ENCODE measurements at regions not wholly inside any gene's neighbourhood (a gene's known extent, or its start where the extent isn't known, plus 50 kb on each side); places are given as distances from the start of the nearest gene placed in this dataset.
"Not testable (repeated sequence)": the region's sequence is repeated elsewhere in the genome, so short reads cannot be mapped to it uniquely, and the experiment has no call there.

DNA sequence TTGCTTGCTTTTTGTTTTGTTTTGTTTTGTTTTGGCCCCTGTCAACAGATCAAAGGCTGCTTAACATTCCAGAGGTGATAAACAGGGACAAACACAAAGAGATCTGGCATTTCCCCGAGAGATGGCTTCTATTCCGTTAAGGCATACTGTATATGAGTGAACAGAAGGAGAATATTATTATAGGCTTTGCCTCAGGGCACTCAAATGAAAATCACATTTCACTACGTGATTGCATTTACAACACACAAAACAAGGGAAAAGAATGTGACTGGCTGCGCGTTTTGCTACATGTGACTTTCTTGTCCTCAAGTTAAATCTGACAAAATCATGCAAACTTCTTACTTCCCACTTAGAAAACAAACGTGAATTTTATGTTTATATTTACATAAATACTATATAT lies 1037.9 kb upstream of the DDX18 start:
- DNase-seq, result no peak

- no peak for DNase-seq
These were observed 1026.6 kb upstream of the DDX18 start for GRCh38 chr2:116787848-116788247.

GRCh38 chr2:116802671-116803070 lies 1011.8 kb upstream of the DDX18 start:
- DNase-seq, result no peak

GRCh38 chr2:116804901-116805300 lies 1009.6 kb upstream of the DDX18 start:
- no peak for DNase-seq

GRCh38 chr2:116806505-116806904 lies 1008.0 kb upstream of the DDX18 start:
- DNase-seq, result not testable (repeated sequence)

DNA sequence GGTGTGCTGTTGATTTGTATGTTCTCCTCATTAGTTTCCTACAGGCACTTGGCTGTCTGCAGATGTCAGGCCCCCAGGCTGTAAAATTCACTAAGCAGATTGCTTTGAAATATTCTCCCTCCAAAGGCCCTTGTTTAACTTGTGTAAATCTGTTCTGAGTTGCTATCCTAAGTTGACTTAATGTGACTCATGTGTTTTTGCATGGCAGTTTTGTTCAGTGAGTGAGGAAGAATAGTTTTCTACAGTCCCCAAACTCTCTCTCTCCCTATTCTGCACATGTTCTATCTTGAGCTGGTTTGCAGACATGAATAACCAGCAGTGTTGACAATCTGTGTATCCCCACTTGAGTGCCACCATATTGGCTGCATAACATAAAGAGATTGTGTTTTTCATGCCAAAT lies 1005.4 kb upstream of the DDX18 start:
- no peak for DNase-seq

GRCh38 chr2:116810071-116810470 lies 1004.4 kb upstream of the DDX18 start:
- peak; percentile 6 to 58 for DNase-seq

GRCh38 chr2:116810645-116811044 lies 1003.8 kb upstream of the DDX18 start:
- no peak for DNase-seq

DNA sequence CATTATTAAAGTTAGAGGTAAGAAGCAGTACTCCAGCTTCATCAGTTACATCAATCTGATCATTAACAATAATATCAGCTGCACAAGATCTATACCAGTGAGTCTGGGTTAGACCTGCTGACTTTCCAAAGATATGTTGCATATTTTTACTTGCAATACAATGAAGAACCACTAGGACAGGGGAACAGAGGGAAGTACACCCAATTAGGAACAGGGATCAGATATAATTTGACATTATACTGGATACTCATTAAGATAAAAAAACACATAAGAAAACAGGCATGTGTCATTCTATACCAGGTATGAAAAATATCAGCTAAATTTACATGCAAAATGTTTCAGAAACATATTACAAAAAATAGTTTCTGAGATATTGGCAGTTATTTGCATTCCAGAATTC lies 995.1 kb upstream of the DDX18 start:
- no peak for DNase-seq

DNA sequence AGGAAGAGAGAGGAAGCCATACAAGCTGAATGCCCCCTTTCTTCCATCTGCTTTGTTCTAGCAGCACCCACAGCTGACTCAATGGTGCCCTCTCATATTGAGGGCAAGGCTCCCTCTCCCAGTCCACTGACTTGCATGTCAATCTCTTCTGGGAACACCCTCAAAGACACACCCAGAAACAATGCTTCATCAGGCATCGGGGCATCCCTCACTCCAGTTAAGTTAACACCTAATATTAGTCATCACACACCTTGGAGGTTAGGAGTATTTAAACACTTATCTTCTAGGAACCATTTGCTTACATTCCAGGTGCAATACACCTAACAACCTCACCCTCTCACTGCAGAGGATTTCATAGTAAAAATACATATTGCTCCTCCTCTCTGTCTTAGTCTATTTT lies 993.5 kb upstream of the DDX18 start:
- no peak for DNase-seq

GRCh38 chr2:116829543-116829942 lies 984.9 kb upstream of the DDX18 start:
- DNase-seq, result not testable (repeated sequence)

DNA sequence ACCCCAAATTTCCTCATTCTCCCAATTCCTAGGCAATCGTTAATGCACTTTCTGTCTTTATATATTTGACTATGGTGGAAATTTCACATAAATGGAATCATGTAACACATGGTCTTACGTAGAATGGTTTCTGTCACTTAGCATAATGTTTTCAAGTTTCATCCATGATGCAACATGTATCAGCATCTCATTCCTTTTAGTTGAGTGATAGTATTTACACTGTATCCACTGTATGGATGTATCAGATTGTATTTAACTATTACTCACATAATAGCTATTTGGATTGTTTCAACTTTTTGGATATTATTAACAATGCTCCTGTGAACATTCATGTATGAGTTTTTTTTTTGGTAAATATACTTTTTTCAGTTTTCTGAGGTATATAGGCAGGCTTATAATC lies 982.3 kb upstream of the DDX18 start:
- DNase-seq, result no peak

- DNase-seq, result no peak
These were observed 981.4 kb upstream of the DDX18 start for GRCh38 chr2:116833052-116833451.

- DNase-seq, result no peak
These were observed 972.3 kb upstream of the DDX18 start for GRCh38 chr2:116842164-116842563.

- DNase-seq, result no peak
These were observed 954.8 kb upstream of the DDX18 start for GRCh38 chr2:116859708-116860107.

GRCh38 chr2:116874021-116874420 lies 940.5 kb upstream of the DDX18 start:
- DNase-seq, result no peak

DNA sequence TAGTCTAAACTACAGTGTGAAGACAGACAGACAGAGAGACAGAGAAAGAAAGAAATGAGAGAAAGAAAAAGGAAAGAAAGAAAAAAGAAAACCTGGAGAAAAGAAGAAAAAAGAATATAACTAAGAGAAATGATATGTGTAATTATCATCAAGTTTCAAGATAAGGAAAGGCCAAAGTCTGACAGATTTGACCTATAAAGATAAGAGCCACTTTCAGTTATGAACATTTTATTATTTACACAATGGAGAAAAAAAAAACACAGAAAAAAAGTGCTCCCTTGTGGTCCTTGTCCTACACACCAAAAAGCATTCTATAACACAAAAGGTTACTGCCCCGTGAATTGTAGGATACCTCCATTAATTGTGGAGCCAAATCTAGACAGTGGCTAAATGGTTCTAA lies 937.2 kb upstream of the DDX18 start:
- no peak for DNase-seq

DNA sequence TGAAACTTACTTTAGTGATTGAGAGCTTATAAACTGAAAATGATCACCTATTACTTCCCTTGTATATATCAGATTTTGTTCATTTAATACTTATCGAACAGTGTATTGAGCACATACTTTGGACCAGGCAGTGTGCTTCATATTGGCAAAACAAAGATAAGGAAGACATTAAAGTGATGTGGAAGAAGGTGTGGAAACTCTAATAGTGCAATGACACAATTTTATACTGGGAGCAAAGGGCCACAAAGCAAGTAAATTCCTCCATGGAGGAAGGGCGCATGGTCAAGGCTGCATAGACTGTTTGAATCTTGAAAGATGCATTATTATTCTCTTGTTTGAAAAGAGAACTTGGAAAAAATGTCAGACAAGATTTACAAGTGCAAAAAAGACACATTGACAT lies 936.5 kb upstream of the DDX18 start:
- no peak for DNase-seq

GRCh38 chr2:116879650-116880160 lies 934.8 kb upstream of the DDX18 start:
- DNase-seq, result peak in 1 of 2 experiments; percentile 17

GRCh38 chr2:116891191-116891590 lies 923.3 kb upstream of the DDX18 start:
- no peak for DNase-seq

DNA sequence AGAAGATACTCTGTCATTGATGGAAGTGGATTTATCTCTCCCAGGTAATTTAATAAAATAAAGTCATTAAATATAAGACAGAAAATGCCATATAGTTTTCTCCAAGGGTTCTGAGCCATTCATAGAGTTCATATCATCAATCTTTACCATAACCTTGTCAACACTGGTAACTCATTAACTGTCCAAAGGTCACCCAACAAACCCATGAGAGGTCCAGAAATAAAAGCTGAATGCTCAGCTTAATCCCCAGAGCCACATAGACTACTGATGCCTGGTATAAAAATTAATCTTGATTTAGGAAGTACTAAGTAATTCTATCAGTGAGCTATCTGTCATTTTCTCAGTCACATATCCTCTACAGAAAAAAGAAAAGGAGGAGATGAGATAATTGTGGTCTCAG lies 903.0 kb upstream of the DDX18 start:
- DNase-seq, result no peak

- DNase-seq, result no peak
These were observed 898.8 kb upstream of the DDX18 start for GRCh38 chr2:116915673-116916072.

DNA sequence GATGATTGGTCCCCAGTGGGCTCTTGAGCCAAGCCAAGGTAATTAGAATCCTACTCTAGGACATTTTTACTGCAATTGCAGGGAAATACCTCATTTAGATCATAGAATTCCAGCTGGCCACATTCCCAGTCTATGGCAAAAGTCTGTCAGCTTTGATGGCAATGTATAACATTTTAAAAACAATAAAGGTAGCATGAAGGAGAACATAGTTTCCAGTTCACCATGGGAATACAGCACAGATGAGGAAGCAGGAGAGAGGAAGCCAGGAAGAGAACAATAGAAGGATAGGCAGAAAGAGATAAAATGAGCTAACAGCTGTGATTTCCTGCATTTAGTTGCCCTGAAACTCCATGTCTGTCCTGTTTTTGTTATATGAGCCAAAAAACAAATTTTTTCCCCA lies 897.3 kb upstream of the DDX18 start:
- DNase-seq, result no peak

GRCh38 chr2:116918574-116918973 lies 895.9 kb upstream of the DDX18 start:
- DNase-seq, result no peak

GRCh38 chr2:116922414-116922813 lies 892.1 kb upstream of the DDX18 start:
- no peak for DNase-seq

DNA sequence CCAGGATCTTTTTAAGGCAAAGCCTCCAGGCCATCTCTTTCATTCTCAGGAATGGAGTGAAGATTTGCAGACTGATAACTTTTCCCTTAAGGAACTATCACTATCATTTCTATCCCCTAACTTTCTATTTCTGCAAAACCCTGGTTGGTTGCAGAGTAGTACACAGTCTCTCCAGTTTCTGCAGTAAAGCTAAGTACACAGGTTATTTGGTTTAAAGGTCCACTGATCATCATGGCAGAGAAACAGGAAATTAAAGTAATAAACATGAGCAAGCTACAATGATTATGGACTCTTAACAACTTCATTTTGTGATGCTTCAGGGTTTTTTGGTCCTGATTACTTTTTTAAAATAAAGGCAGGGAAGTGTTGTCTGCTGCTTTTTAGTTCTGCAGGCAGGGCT lies 890.0 kb upstream of the DDX18 start:
- DNase-seq, result no peak
